Calu3 (cell line): ENCODE measurements at regions not wholly inside any gene's neighbourhood (a gene's known extent, or its start where the extent isn't known, plus 50 kb on each side); places are given as distances from the start of the nearest gene placed in this dataset.

Experiments
- BruUV-seq: library from RNA; stranded (reverse); fragments of 400-500 nt; replicated peaks from 2 replicates; lab custom pipeline; 2021; lab: Mats Ljungman, UMichigan
- CTCF ChIA-PET: fragments of 300-600 bp; sonication (Branson Sonifier 250); formaldehyde crosslinking; loops from one replicate; lab custom pipeline; 2022; ENCODE audit warnings: antibody characterized with exemption; lab: Charles Lee
- DNase-seq: peaks from one replicate; pipeline ENCODE4 v3.0.0; 2022
- H3K27ac Mint-ChIP-seq: one replicate; pipeline ENCODE4 v1.8.0; 2022; ENCODE audit warnings: mixed read lengths; ENCODE audit not compliant: unreplicated experiment
- H3K27me3 Mint-ChIP-seq: one replicate; pipeline ENCODE4 v1.8.0; 2022; ENCODE audit warnings: mixed read lengths; ENCODE audit not compliant: unreplicated experiment
- H3K36me3 Mint-ChIP-seq: one replicate; pipeline ENCODE4 v1.8.0; 2022; ENCODE audit warnings: mild to moderate bottlenecking, moderate library complexity, mixed read lengths; ENCODE audit not compliant: insufficient read depth, unreplicated experiment
- H3K4me1 Mint-ChIP-seq: one replicate; pipeline ENCODE4 v1.8.0; 2022; ENCODE audit warnings: mild to moderate bottlenecking, low read depth, mixed read lengths; ENCODE audit not compliant: unreplicated experiment
- H3K4me3 Mint-ChIP-seq: one replicate; pipeline ENCODE4 v1.8.0; 2022; ENCODE audit warnings: mild to moderate bottlenecking, low read depth, moderate library complexity, mixed read lengths; ENCODE audit not compliant: unreplicated experiment
- H3K9me3 Mint-ChIP-seq: one replicate; pipeline ENCODE4 v1.8.0; 2022; ENCODE audit warnings: low read depth, mixed read lengths; ENCODE audit not compliant: unreplicated experiment
- intact Hi-C: fragments of 100-400 bp; cut with micrococcal nuclease; formaldehyde crosslinking; loops from one replicate; pipeline ENCODE4 v1.10.0; 2022; ENCODE audit not compliant: unreplicated experiment
- TF ChIP-seq, protein P1 (sequence below): fragments of 200-600 bp; IDR thresholded peaks from one replicate; pipeline ENCODE4 v1.8.0; 2022; ENCODE audit warnings: antibody characterized with exemption; ENCODE audit not compliant: unreplicated experiment

- no peak overlapping the region for H3K27ac Mint-ChIP-seq
- H3K4me3 Mint-ChIP-seq, result no peak overlapping the region
- CTCF ChIA-PET, result no interaction called here
- no TSS peak for BruUV-seq
- DNase-seq, result no peak
- no peaks in the 10 kb centered on the region for H3K36me3 Mint-ChIP-seq
- no peaks in the 10 kb centered on the region for H3K4me1 Mint-ChIP-seq
- TF ChIP-seq, protein P1, sequence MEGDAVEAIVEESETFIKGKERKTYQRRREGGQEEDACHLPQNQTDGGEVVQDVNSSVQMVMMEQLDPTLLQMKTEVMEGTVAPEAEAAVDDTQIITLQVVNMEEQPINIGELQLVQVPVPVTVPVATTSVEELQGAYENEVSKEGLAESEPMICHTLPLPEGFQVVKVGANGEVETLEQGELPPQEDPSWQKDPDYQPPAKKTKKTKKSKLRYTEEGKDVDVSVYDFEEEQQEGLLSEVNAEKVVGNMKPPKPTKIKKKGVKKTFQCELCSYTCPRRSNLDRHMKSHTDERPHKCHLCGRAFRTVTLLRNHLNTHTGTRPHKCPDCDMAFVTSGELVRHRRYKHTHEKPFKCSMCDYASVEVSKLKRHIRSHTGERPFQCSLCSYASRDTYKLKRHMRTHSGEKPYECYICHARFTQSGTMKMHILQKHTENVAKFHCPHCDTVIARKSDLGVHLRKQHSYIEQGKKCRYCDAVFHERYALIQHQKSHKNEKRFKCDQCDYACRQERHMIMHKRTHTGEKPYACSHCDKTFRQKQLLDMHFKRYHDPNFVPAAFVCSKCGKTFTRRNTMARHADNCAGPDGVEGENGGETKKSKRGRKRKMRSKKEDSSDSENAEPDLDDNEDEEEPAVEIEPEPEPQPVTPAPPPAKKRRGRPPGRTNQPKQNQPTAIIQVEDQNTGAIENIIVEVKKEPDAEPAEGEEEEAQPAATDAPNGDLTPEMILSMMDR, result no peak
- intact Hi-C loops, result no loop called here
- no peaks in the 10 kb centered on the region for H3K9me3 Mint-ChIP-seq
- peaks cover 76% of the 10 kb centered on the region for H3K27me3 Mint-ChIP-seq
These were observed 133.1 kb upstream of the PTPRT start for GRCh38 chr20:43322851-43323250.

DNA sequence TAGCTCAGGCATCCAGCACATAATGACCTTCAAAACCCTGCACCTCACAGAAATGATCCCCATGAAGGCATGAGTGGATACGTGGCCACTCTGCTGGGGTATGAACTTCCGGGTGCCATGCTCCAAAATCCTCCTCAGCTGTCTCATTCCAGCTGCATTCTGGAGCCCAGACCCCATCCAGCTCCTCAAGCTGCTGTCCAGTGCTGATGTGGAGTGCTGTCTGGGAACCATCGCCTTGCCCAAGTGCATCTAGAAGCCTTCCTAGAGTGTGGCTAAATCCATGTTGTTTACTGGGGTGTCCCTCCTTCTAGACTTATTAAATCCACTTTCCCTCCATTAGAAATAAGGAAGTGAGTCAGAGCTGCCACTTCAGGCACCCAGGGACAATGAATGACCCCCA, 130.8 kb upstream of the PTPRT start:
- H3K36me3 Mint-ChIP-seq, result no peaks in the 10 kb centered on the region
- BruUV-seq, result no TSS peak
- TF ChIP-seq, protein P1, result no peak
- intact Hi-C loops, result no loop called here
- CTCF ChIA-PET, result interaction anchor here (0.8 kb wide), 1 partner anchor 8 kb away, joined by 3 read pairs; no protein-coding TSS in a partner anchor
- no peaks in the 10 kb centered on the region for H3K9me3 Mint-ChIP-seq
- H3K27me3 Mint-ChIP-seq, result peaks cover 86% of the 10 kb centered on the region
- H3K4me1 Mint-ChIP-seq, result no peaks in the 10 kb centered on the region
- no peak for DNase-seq
- H3K4me3 Mint-ChIP-seq, result no peak overlapping the region
- H3K27ac Mint-ChIP-seq, result no peak overlapping the region

GRCh38 chr20:43318755-43319297, 129.1 kb upstream of the PTPRT start:
- TF ChIP-seq, protein P1, result no peak
- H3K36me3 Mint-ChIP-seq, result no peaks in the 10 kb centered on the region
- H3K4me1 Mint-ChIP-seq, result no peaks in the 10 kb centered on the region
- no peaks in the 10 kb centered on the region for H3K9me3 Mint-ChIP-seq
- H3K27me3 Mint-ChIP-seq, result peaks cover 96% of the 10 kb centered on the region
- no peak overlapping the region for H3K27ac Mint-ChIP-seq
- CTCF ChIA-PET, result no interaction called here
- BruUV-seq, result no TSS peak
- H3K4me3 Mint-ChIP-seq, result no peak overlapping the region
- intact Hi-C loops, result no loop called here
- DNase-seq, result no peak

GRCh38 chr20:43316271-43316670, 126.6 kb upstream of the PTPRT start:
- no peaks in the 10 kb centered on the region for H3K36me3 Mint-ChIP-seq
- H3K4me1 Mint-ChIP-seq, result no peaks in the 10 kb centered on the region
- H3K4me3 Mint-ChIP-seq, result no peak overlapping the region
- DNase-seq, result no peak
- BruUV-seq, result no TSS peak
- no peak overlapping the region for H3K27ac Mint-ChIP-seq
- intact Hi-C loops, result no loop called here
- TF ChIP-seq, protein P1, result no peak
- H3K9me3 Mint-ChIP-seq, result no peaks in the 10 kb centered on the region
- CTCF ChIA-PET, result interaction anchor here (0.6 kb wide), 1 partner anchor 711 kb away, joined by 6 read pairs; no protein-coding TSS in a partner anchor
- peaks cover 91% of the 10 kb centered on the region for H3K27me3 Mint-ChIP-seq
